Peyer's patch (tissue), 4 donors: ENCODE measurements at regions not wholly inside any gene's neighbourhood (a gene's known extent, or its start where the extent isn't known, plus 50 kb on each side); places are given as distances from the start of the nearest gene placed in this dataset.

ENCODE experiments used
- POLR2A ChIP-seq, 2 donors: fragments of 450-650 bp; IDR thresholded peaks; one replicate each; pipeline ENCODE4 v1.5.1; 2017; ENCODE audit warnings: antibody characterized with exemption in 2 of 2, mild to moderate bottlenecking in 2 of 2, moderate library complexity in 2 of 2
- TF ChIP-seq, protein P1 (sequence below), 6 experiments: fragments of 450-650 bp in 4 of 6; fragments of 200-600 bp in 2 of 6; sonication (generic) in 1 of 6; IDR thresholded peaks; one replicate each; pipeline ENCODE4 v1.5.1; 2017 to 2019; ENCODE audit warnings: antibody characterized with exemption in 6 of 6, mild to moderate bottlenecking in 3 of 6, moderate library complexity in 1 of 6

GRCh38 chr6:138001750-138002349 lies 105.4 kb downstream of the PERP start:
- TF ChIP-seq, protein P1, sequence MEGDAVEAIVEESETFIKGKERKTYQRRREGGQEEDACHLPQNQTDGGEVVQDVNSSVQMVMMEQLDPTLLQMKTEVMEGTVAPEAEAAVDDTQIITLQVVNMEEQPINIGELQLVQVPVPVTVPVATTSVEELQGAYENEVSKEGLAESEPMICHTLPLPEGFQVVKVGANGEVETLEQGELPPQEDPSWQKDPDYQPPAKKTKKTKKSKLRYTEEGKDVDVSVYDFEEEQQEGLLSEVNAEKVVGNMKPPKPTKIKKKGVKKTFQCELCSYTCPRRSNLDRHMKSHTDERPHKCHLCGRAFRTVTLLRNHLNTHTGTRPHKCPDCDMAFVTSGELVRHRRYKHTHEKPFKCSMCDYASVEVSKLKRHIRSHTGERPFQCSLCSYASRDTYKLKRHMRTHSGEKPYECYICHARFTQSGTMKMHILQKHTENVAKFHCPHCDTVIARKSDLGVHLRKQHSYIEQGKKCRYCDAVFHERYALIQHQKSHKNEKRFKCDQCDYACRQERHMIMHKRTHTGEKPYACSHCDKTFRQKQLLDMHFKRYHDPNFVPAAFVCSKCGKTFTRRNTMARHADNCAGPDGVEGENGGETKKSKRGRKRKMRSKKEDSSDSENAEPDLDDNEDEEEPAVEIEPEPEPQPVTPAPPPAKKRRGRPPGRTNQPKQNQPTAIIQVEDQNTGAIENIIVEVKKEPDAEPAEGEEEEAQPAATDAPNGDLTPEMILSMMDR (IDR thresholded peaks at IDR 0.05): peak; percentile 56 to 93 (median 89)
- TF ChIP-seq POLR2A (IDR thresholded peaks at IDR 0.05): no peak
